Fibroblast of lung (primary cell): ENCODE measurements at regions not wholly inside any gene's neighbourhood (a gene's known extent, or its start where the extent isn't known, plus 50 kb on each side); places are given as distances from the start of the nearest gene placed in this dataset.

Source experiments
- EZH2 ChIP-seq: IDR thresholded peaks from 2 replicates; pipeline ENCODE4 v1.5.1; 2012; ENCODE audit warnings: low read length, control low read depth, mild to moderate bottlenecking; ENCODE audit errors: missing control alignments
- TF ChIP-seq, protein P1 (sequence below), 2 donors: IDR thresholded peaks in 1 of 2; conservative IDR thresholded peaks in 1 of 2; 1 replicate in 1 of 2; 2 replicates in 1 of 2; pipeline ENCODE4 v1.5.1; 2011 to 2012; ENCODE audit warnings: low read length in 2 of 2, control low read depth in 1 of 2, inconsistent platforms in 1 of 2, low read depth in 1 of 2, mild to moderate bottlenecking in 1 of 2

DNA sequence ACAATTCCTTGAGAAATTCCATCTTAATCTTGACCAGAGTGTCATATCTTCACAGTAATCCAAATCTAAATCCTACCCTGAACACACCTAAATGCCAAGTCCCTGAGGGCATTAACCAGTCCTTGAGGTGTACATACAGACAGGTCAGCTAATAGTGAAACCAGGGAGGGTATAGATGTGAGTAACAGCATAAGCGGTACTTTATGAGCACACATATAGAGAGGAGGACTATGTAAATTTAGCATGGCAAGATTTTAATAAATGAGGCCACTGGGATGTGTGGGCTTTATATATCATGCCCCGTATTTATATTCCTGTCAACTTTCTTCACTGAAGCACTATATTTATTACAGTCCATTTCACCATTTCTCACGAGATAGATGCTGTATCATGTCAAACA lies 80.2 kb downstream of the GP2 start:
- TF ChIP-seq, protein P1, sequence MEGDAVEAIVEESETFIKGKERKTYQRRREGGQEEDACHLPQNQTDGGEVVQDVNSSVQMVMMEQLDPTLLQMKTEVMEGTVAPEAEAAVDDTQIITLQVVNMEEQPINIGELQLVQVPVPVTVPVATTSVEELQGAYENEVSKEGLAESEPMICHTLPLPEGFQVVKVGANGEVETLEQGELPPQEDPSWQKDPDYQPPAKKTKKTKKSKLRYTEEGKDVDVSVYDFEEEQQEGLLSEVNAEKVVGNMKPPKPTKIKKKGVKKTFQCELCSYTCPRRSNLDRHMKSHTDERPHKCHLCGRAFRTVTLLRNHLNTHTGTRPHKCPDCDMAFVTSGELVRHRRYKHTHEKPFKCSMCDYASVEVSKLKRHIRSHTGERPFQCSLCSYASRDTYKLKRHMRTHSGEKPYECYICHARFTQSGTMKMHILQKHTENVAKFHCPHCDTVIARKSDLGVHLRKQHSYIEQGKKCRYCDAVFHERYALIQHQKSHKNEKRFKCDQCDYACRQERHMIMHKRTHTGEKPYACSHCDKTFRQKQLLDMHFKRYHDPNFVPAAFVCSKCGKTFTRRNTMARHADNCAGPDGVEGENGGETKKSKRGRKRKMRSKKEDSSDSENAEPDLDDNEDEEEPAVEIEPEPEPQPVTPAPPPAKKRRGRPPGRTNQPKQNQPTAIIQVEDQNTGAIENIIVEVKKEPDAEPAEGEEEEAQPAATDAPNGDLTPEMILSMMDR (conservative IDR thresholded peaks at IDR 0.05 in 1 of 2, IDR thresholded peaks at IDR 0.05 in 1 of 2; ENCODE audit: low read depth in 1 of 2, low read length in 2 of 2) = no peak
- no peak for TF ChIP-seq EZH2
